PC-9 (cell line): ENCODE measurements at regions not wholly inside any gene's neighbourhood (a gene's known extent, or its start where the extent isn't known, plus 50 kb on each side); places are given as distances from the start of the nearest gene placed in this dataset.

Experiments
- CTCF ChIP-seq: fragments of 200-600 bp; sonication (generic); conservative IDR thresholded peaks from 2 replicates; pipeline ENCODE4 v1.6.1; 2017; ENCODE audit warnings: mixed run types, antibody characterized with exemption, mild to moderate bottlenecking, moderate library complexity
- EZH2 ChIP-seq: fragments of 200-600 bp; sonication (generic); IDR thresholded peaks from 2 replicates; pipeline ENCODE4 v1.8.0; 2017; ENCODE audit warnings: antibody characterized with exemption, low read depth

GRCh38 chr5:75952291-75952690 lies 130.9 kb upstream of the SV2C start:
- TF ChIP-seq CTCF (no peak), EZH2 (no peak)
